ENCODE measurements at regions not wholly inside any gene's neighbourhood (a gene's known extent, or its start where the extent isn't known, plus 50 kb on each side); places are given as distances from the start of the nearest gene placed in this dataset.

DNA sequence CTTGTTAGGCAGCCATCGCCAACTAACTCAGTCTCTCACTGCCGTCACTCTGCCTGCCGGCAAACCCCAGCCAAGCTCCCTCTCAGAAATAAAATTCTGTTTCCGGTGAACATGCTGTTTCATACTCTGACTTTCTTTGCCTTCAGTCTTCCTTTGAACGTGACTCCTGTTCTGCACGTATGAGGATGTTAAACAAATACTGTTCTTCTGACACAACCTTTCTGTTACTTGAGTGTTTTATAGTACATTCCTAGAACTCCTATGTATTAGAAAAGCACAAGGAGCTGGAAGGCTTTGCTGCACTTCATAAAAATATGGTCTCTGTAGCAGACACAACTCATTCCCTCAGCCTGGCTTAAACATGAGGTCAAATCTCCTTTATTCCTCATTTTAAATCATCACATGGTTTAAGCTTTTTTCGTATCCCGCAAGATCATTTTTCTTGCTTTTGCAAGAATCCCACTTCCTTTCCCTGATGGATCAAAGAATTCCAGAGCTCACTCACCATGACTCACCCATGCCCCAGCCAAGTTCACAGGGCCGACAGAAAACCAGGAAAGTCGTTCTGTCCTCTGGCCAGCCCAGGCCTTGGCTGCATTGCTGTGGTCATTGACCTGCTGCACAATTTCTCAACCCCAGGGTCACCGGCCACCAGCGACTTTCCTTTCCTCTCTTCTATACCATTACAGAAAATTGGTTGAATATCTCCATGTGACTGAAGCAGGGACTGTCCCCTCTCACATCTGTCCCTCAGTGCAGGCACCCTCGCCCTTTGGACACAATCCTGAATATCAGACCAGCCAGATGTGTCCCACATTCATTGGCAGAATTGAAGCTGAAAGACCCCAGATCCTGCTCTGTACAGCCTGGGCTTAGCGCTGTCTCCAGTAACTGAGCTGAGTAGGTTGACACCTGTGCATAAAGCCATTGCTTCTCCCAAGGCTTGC lies 183.1 kb upstream of the ARL4C start:
- no peak overlapping the region for H3K23ac ChIP-seq (ENCODE audit: insufficient read length, low read depth, low read length)
- H3K4me1 Mint-ChIP-seq, result peaks cover 60 to 63% of the 10 kb centered on the region in 2 experiments
- H3K4ac ChIP-seq (ENCODE audit: low read depth, low read length), result no peak overlapping the region
- DNase-seq, result no peak
- no peak overlapping the region for H2AK5ac ChIP-seq (ENCODE audit: insufficient read length, low read length)
- TF ChIP-seq, protein P1, sequence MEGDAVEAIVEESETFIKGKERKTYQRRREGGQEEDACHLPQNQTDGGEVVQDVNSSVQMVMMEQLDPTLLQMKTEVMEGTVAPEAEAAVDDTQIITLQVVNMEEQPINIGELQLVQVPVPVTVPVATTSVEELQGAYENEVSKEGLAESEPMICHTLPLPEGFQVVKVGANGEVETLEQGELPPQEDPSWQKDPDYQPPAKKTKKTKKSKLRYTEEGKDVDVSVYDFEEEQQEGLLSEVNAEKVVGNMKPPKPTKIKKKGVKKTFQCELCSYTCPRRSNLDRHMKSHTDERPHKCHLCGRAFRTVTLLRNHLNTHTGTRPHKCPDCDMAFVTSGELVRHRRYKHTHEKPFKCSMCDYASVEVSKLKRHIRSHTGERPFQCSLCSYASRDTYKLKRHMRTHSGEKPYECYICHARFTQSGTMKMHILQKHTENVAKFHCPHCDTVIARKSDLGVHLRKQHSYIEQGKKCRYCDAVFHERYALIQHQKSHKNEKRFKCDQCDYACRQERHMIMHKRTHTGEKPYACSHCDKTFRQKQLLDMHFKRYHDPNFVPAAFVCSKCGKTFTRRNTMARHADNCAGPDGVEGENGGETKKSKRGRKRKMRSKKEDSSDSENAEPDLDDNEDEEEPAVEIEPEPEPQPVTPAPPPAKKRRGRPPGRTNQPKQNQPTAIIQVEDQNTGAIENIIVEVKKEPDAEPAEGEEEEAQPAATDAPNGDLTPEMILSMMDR (conservative IDR thresholded peaks at IDR 0.05), result no peak
- no peak overlapping the region for H3K9ac ChIP-seq (ENCODE audit: extremely low read depth, insufficient read length, low read length)
- no peaks in the 10 kb centered on the region for H3K79me2 ChIP-seq (ENCODE audit: insufficient read depth, low read length)
- H2BK20ac ChIP-seq (ENCODE audit: low read depth, low read length, poor library complexity, severe bottlenecking), result no peak overlapping the region
- no peak overlapping the region for H3T11ph ChIP-seq (ENCODE audit: low read length)
- no peaks in the 10 kb centered on the region for H3K9me3 ChIP-seq (ENCODE audit: control insufficient read depth, low read depth, low read length)
- H4K5ac ChIP-seq (ENCODE audit: insufficient read length, low read depth, low read length), result no peak overlapping the region
- no peaks in the 10 kb centered on the region for H3K79me1 ChIP-seq (ENCODE audit: insufficient read depth, low read depth, low read length, poor library complexity, severe bottlenecking)
- H2BK120ac ChIP-seq (ENCODE audit: low read depth, low read length, poor library complexity, severe bottlenecking), result no peak overlapping the region
- no peaks in the 10 kb centered on the region for H3K23me2 ChIP-seq (ENCODE audit: insufficient read length, low read depth, low read length, poor library complexity, severe bottlenecking)
- no peak overlapping the region for H2BK5ac ChIP-seq (ENCODE audit: insufficient read length, low read length)
- H3K36me3 Mint-ChIP-seq (ENCODE audit: insufficient read depth in 1 of 3, low read depth in 3 of 3), result peaks cover 3 to 24% (median 7%) of the 10 kb centered on the region in 3 experiments; a peak in 6 of 7 replicates
- no peak overlapping the region for H2AFZ ChIP-seq (ENCODE audit: low read length)
- H4K91ac ChIP-seq (ENCODE audit: insufficient read length, low read depth, low read length), result no peak overlapping the region
- H2BK15ac ChIP-seq (ENCODE audit: low read depth, low read length), result no peak overlapping the region
- H3K4me1 ChIP-seq (ENCODE audit: insufficient read depth, low read length), result peaks cover 17% of the 10 kb centered on the region
- H3K27ac ChIP-seq (ENCODE audit: insufficient read length, low read depth, low read length), result no peak overlapping the region
- no peak overlapping the region for H2BK12ac ChIP-seq (ENCODE audit: insufficient read length, low read depth, low read length)
- no CpG with 5 or more reads among the region's 14 CpGs for WGBS (ENCODE audit: extremely low coverage, insufficient read length, low lambda C conversion rate)
- H3K4me3 Mint-ChIP-seq, result no peak overlapping the region
- no peak overlapping the region for H3K56ac ChIP-seq (ENCODE audit: insufficient read length, low read depth, low read length)
- H3K27me3 ChIP-seq (ENCODE audit: insufficient read depth, low read length), result no peaks in the 10 kb centered on the region
- no peak overlapping the region for H4K8ac ChIP-seq (replicated peaks; ENCODE audit: insufficient read length, low read depth, low read length)
- no peak overlapping the region for H3K14ac ChIP-seq (ENCODE audit: insufficient read depth, low read length)
- H3K18ac ChIP-seq (ENCODE audit: insufficient read length, low read depth, low read length), result no peak overlapping the region
- H3K27me3 Mint-ChIP-seq (ENCODE audit: low read depth), result no peaks in the 10 kb centered on the region; the same call in 1 of the 2 replicates
- H3K9me3 Mint-ChIP-seq, result peaks cover 13 to 20% of the 10 kb centered on the region in 2 experiments; a peak in 4 of 5 replicates
- H3K27ac Mint-ChIP-seq, result no peak overlapping the region
- no peaks in the 10 kb centered on the region for H4K20me1 ChIP-seq (ENCODE audit: control insufficient read depth, insufficient read depth, insufficient read length)
- no peak overlapping the region for H3K4me2 ChIP-seq (ENCODE audit: insufficient read depth, insufficient read length, low read length)
